AG10803 (cell line): ENCODE measurements at regions not wholly inside any gene's neighbourhood (a gene's known extent, or its start where the extent isn't known, plus 50 kb on each side); places are given as distances from the start of the nearest gene placed in this dataset.

Source experiments
- DNase-seq: peaks from one replicate; pipeline ENCODE4 v3.0.0; 2010; ENCODE audit warnings: low read depth
- H3K4me3 ChIP-seq: 2 replicates; pipeline ENCODE4 v1.5.1; 2011; ENCODE audit warnings: mild to moderate bottlenecking, low read length, control low read depth
- CTCF ChIP-seq: conservative IDR thresholded peaks from 2 replicates; pipeline ENCODE4 v1.5.1; 2011; ENCODE audit warnings: mild to moderate bottlenecking, low read length, control low read depth, inconsistent platforms

GRCh38 chr13:97559030-97559429, 125.1 kb downstream of the RAP2A start:
- no peak overlapping the region for H3K4me3 ChIP-seq
- TF ChIP-seq CTCF, result no peak

DNA sequence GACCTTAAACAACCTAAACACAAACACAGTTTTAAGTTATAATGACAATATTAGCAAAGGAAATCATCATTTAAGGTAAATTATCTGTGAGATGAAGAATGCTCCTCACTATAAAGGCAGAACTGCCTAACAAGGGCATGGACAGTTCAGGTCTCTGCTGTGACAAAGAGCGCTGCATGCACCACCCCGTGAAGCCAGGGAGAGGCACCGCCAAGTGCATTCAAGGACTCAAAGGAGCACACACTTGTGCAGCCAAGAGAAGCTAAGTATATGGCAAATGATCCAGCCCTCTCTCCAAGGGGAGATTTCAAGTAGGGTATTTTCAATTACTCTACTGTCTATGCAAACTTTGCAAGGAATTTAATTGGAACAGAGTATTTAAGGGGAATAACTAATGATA, 126.0 kb downstream of the RAP2A start:
- no peak for DNase-seq
- no peak for TF ChIP-seq CTCF
- H3K4me3 ChIP-seq, result no peak overlapping the region

More at GRCh38 chr13:97559030-97559429, 125.1 kb downstream of the RAP2A start:
- no peak for DNase-seq

DNA sequence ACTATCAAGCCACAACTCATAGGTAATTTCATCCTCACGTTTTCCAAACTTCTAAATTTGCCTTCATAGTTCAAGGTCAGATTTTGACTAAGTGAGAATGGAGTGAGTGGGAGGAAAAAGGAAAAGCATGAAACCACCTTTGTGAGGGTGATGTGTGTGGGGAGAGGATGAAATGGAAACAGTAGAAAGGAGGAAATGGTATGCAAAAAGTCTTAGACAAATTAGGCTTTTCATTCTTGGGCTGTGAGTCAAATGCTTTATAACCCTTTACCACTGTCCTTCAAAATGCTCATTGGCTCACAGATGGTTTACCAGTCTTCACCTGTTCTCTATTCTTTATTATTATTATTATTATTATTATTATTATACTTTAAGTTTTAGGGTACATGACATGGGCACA, 127.2 kb downstream of the RAP2A start:
- no peak for TF ChIP-seq CTCF
- no peak overlapping the region for H3K4me3 ChIP-seq
- DNase-seq, result no peak

DNA sequence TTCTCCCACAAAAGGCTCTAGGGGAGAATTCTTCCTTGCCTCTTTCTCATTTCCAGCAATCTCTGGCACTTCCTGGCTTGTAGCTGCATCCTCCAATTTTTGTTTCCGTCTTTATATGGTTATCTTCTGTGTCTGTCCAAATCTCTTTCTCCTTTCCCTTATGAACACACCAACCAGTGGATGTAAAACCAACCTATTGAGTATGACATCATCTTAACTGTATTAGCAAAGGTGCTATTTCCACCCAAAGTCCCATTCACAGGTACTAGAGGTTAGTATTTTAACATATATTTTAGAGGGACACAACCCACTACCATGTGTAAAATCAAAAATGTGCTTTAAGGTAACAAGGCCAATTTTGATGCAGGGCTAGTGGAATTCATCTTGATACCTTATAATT, 129.0 kb downstream of the RAP2A start:
- no peak overlapping the region for H3K4me3 ChIP-seq
- no peak for DNase-seq
- TF ChIP-seq CTCF, result no peak

DNA sequence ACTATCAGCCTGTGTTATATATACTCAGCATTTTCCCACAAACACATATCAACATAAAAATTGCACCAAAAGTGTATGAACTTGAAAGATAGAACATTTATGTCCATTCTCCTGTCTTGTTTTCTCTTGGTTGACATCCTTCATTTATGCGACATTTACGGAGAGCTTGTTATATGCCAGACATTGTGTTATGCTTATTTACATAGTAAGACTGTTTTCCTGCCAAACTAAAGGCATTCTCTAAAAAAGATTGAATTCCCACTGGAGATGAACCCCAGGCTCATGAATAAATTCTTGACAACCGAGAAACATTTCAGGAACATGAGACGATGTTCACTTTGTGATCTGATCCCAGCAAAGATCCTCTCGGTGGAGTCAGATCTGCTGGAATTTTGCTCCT, 131.0 kb downstream of the RAP2A start:
- H3K4me3 ChIP-seq, result no peak overlapping the region
- DNase-seq, result no peak
- TF ChIP-seq CTCF, result no peak

GRCh38 chr13:97565906-97566305, 131.9 kb downstream of the RAP2A start:
- no peak for DNase-seq
- no peak overlapping the region for H3K4me3 ChIP-seq
- TF ChIP-seq CTCF, result no peak

GRCh38 chr13:97566907-97567306, 132.9 kb downstream of the RAP2A start:
- DNase-seq, result no peak
- TF ChIP-seq CTCF, result no peak
- H3K4me3 ChIP-seq, result no peak overlapping the region
